CD8-positive, alpha-beta memory T cell (primary cell): ENCODE measurements at regions not wholly inside any gene's neighbourhood (a gene's known extent, or its start where the extent isn't known, plus 50 kb on each side); places are given as distances from the start of the nearest gene placed in this dataset.

Experiments
- CTCF ChIA-PET: fragments of 350-600 bp; sonication (Branson Sonifier 250); formaldehyde crosslinking; loops from one replicate; lab custom pipeline; 2021; ENCODE audit warnings: antibody characterized with exemption; lab: Charles Lee
- POLR2A ChIA-PET: fragments of 350-600 bp; sonication (Branson Sonifier 250); formaldehyde crosslinking; loops from one replicate; lab custom pipeline; 2021; ENCODE audit warnings: antibody characterized with exemption; lab: Charles Lee
- DNase-seq, 5 donors: peaks; one replicate each; pipeline versions ENCODE4 v3.0.0 to v3.0.0-alpha.2; 2020 to 2022; ENCODE audit warnings: mixed read lengths in 1 of 5
- H3K27ac ChIP-seq: one replicate; pipeline ENCODE4 v1.7.0; 2013; ENCODE audit warnings: low read depth, mild to moderate bottlenecking, low read length, moderate library complexity
- H3K27me3 ChIP-seq: 2 replicates; pipeline ENCODE4 v1.7.0; 2013; ENCODE audit warnings: low read length, mild to moderate bottlenecking; ENCODE audit not compliant: insufficient read depth, poor library complexity, severe bottlenecking
- H3K36me3 ChIP-seq: 2 replicates; pipeline ENCODE4 v1.7.0; 2013; ENCODE audit warnings: mild to moderate bottlenecking, low read length, moderate library complexity; ENCODE audit not compliant: insufficient read depth
- H3K4me1 ChIP-seq: 2 replicates; pipeline ENCODE4 v1.7.0; 2013; ENCODE audit warnings: mild to moderate bottlenecking, low read length, moderate library complexity; ENCODE audit not compliant: insufficient read depth
- H3K4me3 ChIP-seq: 2 replicates; pipeline ENCODE4 v1.7.0; 2013; ENCODE audit warnings: mild to moderate bottlenecking, low read length
- H3K9me3 ChIP-seq: 2 replicates; pipeline ENCODE4 v1.7.0; 2013; ENCODE audit warnings: mild to moderate bottlenecking, low read length
- H3K27ac Mint-ChIP-seq, 8 donors: one replicate each; pipeline ENCODE4 v1.8.0; 2020 to 2021; ENCODE audit warnings: mixed read lengths in 8 of 8, mild to moderate bottlenecking in 6 of 8, inconsistent platforms in 3 of 8, moderate library complexity in 3 of 8
- H3K27me3 Mint-ChIP-seq, 2 donors: one replicate each; pipeline ENCODE4 v1.8.0; 2020 to 2021; ENCODE audit warnings: mixed read lengths in 2 of 2, mild to moderate bottlenecking in 1 of 2, moderate library complexity in 1 of 2
- H3K36me3 Mint-ChIP-seq, 3 donors: one replicate each; pipeline ENCODE4 v1.8.0; 2020 to 2021; ENCODE audit warnings: mixed read lengths in 3 of 3, inconsistent platforms in 1 of 3, mild to moderate bottlenecking in 1 of 3
- H3K4me1 Mint-ChIP-seq, 3 donors: one replicate each; pipeline ENCODE4 v1.8.0; 2020 to 2021; ENCODE audit warnings: mixed read lengths in 3 of 3, inconsistent platforms in 1 of 3, mild to moderate bottlenecking in 1 of 3
- H3K4me3 Mint-ChIP-seq, 7 donors: one replicate each; pipeline ENCODE4 v1.8.0; 2020 to 2021; ENCODE audit warnings: mixed read lengths in 7 of 7, mild to moderate bottlenecking in 6 of 7, moderate library complexity in 4 of 7, inconsistent platforms in 2 of 7
- H3K9me3 Mint-ChIP-seq, 5 donors: one replicate each; pipeline ENCODE4 v1.8.0; 2020 to 2022; ENCODE audit warnings: mixed read lengths in 5 of 5, mild to moderate bottlenecking in 3 of 5, moderate library complexity in 2 of 5, inconsistent platforms in 1 of 5

GRCh38 chr5:27392716-27393115, 354.3 kb upstream of the CDH9 start:
- Mint-ChIP-seq H3K27me3 (no peaks in the 10 kb centered on the region), H3K4me1 (no peaks in the 10 kb centered on the region), H3K27ac (no peak overlapping the region), H3K9me3 (peaks cover 2 to 21% (median 12%) of the 10 kb centered on the region in 5 donors), H3K36me3 (no peaks in the 10 kb centered on the region), H3K4me3 (no peak overlapping the region)
- Histone ChIP-seq H3K27me3 (no peaks in the 10 kb centered on the region), H3K4me1 (no peaks in the 10 kb centered on the region), H3K9me3 (no peaks in the 10 kb centered on the region), H3K27ac (no peak overlapping the region), H3K36me3 (no peaks in the 10 kb centered on the region), H3K4me3 (no peak overlapping the region)
- DNase-seq: no peak
- ChIA-PET POLR2A (no interaction called here), CTCF (no interaction called here)

GRCh38 chr5:27389696-27390095, 351.3 kb upstream of the CDH9 start:
- no peak for DNase-seq
- CTCF ChIA-PET: no interaction called here

GRCh38 chr5:27388755-27389154, 350.4 kb upstream of the CDH9 start:
- ChIA-PET CTCF (no interaction called here), POLR2A (no interaction called here)
- Mint-ChIP-seq H3K4me1 (no peaks in the 10 kb centered on the region), H3K27me3 (no peaks in the 10 kb centered on the region), H3K4me3 (no peak overlapping the region), H3K9me3 (peaks cover 2 to 35% (median 16%) of the 10 kb centered on the region in 5 donors), H3K36me3 (no peaks in the 10 kb centered on the region), H3K27ac (no peak overlapping the region)
- Histone ChIP-seq H3K4me3 (no peak overlapping the region), H3K9me3 (no peaks in the 10 kb centered on the region), H3K27me3 (no peaks in the 10 kb centered on the region), H3K36me3 (no peaks in the 10 kb centered on the region), H3K27ac (no peak overlapping the region), H3K4me1 (no peaks in the 10 kb centered on the region)
- no peak for DNase-seq

More at GRCh38 chr5:27389696-27390095, 351.3 kb upstream of the CDH9 start:
- no peaks in the 10 kb centered on the region for H3K9me3 ChIP-seq
- no peaks in the 10 kb centered on the region for H3K27me3 ChIP-seq
- Mint-ChIP-seq H3K27me3 (no peaks in the 10 kb centered on the region), H3K9me3 (peaks cover 2 to 35% (median 18%) of the 10 kb centered on the region in 5 donors), H3K4me3 (no peak overlapping the region), H3K27ac (no peak overlapping the region), H3K4me1 (no peaks in the 10 kb centered on the region), H3K36me3 (no peaks in the 10 kb centered on the region)
- H3K4me3 ChIP-seq: no peak overlapping the region
- H3K27ac ChIP-seq: no peak overlapping the region
- POLR2A ChIA-PET: no interaction called here
- no peaks in the 10 kb centered on the region for H3K4me1 ChIP-seq
- H3K36me3 ChIP-seq: no peaks in the 10 kb centered on the region

GRCh38 chr5:27387535-27388073, 349.2 kb upstream of the CDH9 start:
- no peaks in the 10 kb centered on the region for H3K9me3 ChIP-seq
- H3K4me1 ChIP-seq: no peaks in the 10 kb centered on the region
- no peaks in the 10 kb centered on the region for H3K36me3 Mint-ChIP-seq
- no peaks in the 10 kb centered on the region for H3K4me1 Mint-ChIP-seq
- H3K27ac ChIP-seq: no peak overlapping the region
- H3K27ac Mint-ChIP-seq: no peak overlapping the region
- no peak overlapping the region for H3K4me3 ChIP-seq
- no peaks in the 10 kb centered on the region for H3K27me3 ChIP-seq
- POLR2A ChIA-PET: no interaction called here
- CTCF ChIA-PET: no interaction called here
- peaks cover 5 to 33% (median 13%) of the 10 kb centered on the region in 5 donors for H3K9me3 Mint-ChIP-seq
- no peaks in the 10 kb centered on the region for H3K36me3 ChIP-seq
- H3K4me3 Mint-ChIP-seq: no peak overlapping the region
- H3K27me3 Mint-ChIP-seq: no peaks in the 10 kb centered on the region
- DNase-seq: no peak

GRCh38 chr5:27381686-27382085, 343.3 kb upstream of the CDH9 start:
- Histone ChIP-seq H3K4me3 (no peak overlapping the region), H3K9me3 (no peaks in the 10 kb centered on the region), H3K36me3 (no peaks in the 10 kb centered on the region), H3K27ac (no peak overlapping the region), H3K4me1 (no peaks in the 10 kb centered on the region), H3K27me3 (no peaks in the 10 kb centered on the region)
- POLR2A ChIA-PET: no interaction called here
- H3K4me3 Mint-ChIP-seq: no peak overlapping the region
- no peaks in the 10 kb centered on the region for H3K36me3 Mint-ChIP-seq
- H3K27me3 Mint-ChIP-seq: no peaks in the 10 kb centered on the region
- CTCF ChIA-PET: no interaction called here
- H3K4me1 Mint-ChIP-seq: no peaks in the 10 kb centered on the region
- H3K27ac Mint-ChIP-seq: no peak overlapping the region
- H3K9me3 Mint-ChIP-seq: peaks cover 1 to 25% (median 4%) of the 10 kb centered on the region in 5 donors
- DNase-seq: no peak

- Mint-ChIP-seq H3K4me1 (no peaks in the 10 kb centered on the region), H3K27me3 (no peaks in the 10 kb centered on the region), H3K27ac (no peak overlapping the region), H3K4me3 (no peak overlapping the region), H3K36me3 (no peaks in the 10 kb centered on the region), H3K9me3 (peaks cover 1 to 31% (median 4%) of the 10 kb centered on the region in 5 donors)
- Histone ChIP-seq H3K36me3 (no peaks in the 10 kb centered on the region), H3K27ac (no peak overlapping the region), H3K9me3 (no peaks in the 10 kb centered on the region), H3K4me3 (no peak overlapping the region), H3K4me1 (no peaks in the 10 kb centered on the region), H3K27me3 (no peaks in the 10 kb centered on the region)
- CTCF ChIA-PET: no interaction called here
- DNase-seq: no peak
- POLR2A ChIA-PET: no interaction called here
Observed at GRCh38 chr5:27377626-27378025, 339.2 kb upstream of the CDH9 start.

GRCh38 chr5:27353970-27354369, 315.6 kb upstream of the CDH9 start:
- H3K4me3 ChIP-seq: no peak overlapping the region
- ChIA-PET POLR2A (no interaction called here), CTCF (no interaction called here)
- no peaks in the 10 kb centered on the region for H3K27me3 ChIP-seq
- Mint-ChIP-seq H3K27me3 (no peaks in the 10 kb centered on the region), H3K4me3 (no peak overlapping the region), H3K36me3 (no peaks in the 10 kb centered on the region), H3K27ac (no peak overlapping the region), H3K4me1 (no peaks in the 10 kb centered on the region), H3K9me3 (peaks cover 0 to 35% (median 12%) of the 10 kb centered on the region in 5 donors)
- no peaks in the 10 kb centered on the region for H3K4me1 ChIP-seq
- H3K9me3 ChIP-seq: no peaks in the 10 kb centered on the region
- no peak overlapping the region for H3K27ac ChIP-seq
- no peak for DNase-seq
- H3K36me3 ChIP-seq: no peaks in the 10 kb centered on the region

GRCh38 chr5:27353540-27353939, 315.2 kb upstream of the CDH9 start:
- POLR2A ChIA-PET: no interaction called here
- no peak for DNase-seq
- CTCF ChIA-PET: no interaction called here
- no peak overlapping the region for H3K27ac Mint-ChIP-seq
- no peaks in the 10 kb centered on the region for H3K36me3 Mint-ChIP-seq
- H3K4me1 Mint-ChIP-seq: no peaks in the 10 kb centered on the region
- Histone ChIP-seq H3K4me3 (no peak overlapping the region), H3K27me3 (no peaks in the 10 kb centered on the region), H3K9me3 (no peaks in the 10 kb centered on the region), H3K27ac (no peak overlapping the region), H3K4me1 (no peaks in the 10 kb centered on the region), H3K36me3 (no peaks in the 10 kb centered on the region)
- H3K27me3 Mint-ChIP-seq: no peaks in the 10 kb centered on the region
- peaks cover 0 to 36% (median 13%) of the 10 kb centered on the region in 5 donors for H3K9me3 Mint-ChIP-seq
- no peak overlapping the region for H3K4me3 Mint-ChIP-seq

GRCh38 chr5:27341342-27341741, 303.0 kb upstream of the CDH9 start:
- no peak for DNase-seq
- POLR2A ChIA-PET: no interaction called here
- no peak overlapping the region for H3K27ac Mint-ChIP-seq
- H3K9me3 Mint-ChIP-seq: peaks cover 11 to 31% (median 15%) of the 10 kb centered on the region in 5 donors
- no peak overlapping the region for H3K4me3 Mint-ChIP-seq
- H3K36me3 Mint-ChIP-seq: no peaks in the 10 kb centered on the region
- Histone ChIP-seq H3K4me3 (no peak overlapping the region), H3K4me1 (no peaks in the 10 kb centered on the region), H3K36me3 (no peaks in the 10 kb centered on the region), H3K27me3 (no peaks in the 10 kb centered on the region), H3K27ac (no peak overlapping the region), H3K9me3 (no peaks in the 10 kb centered on the region)
- H3K4me1 Mint-ChIP-seq: no peaks in the 10 kb centered on the region
- H3K27me3 Mint-ChIP-seq: no peaks in the 10 kb centered on the region
- CTCF ChIA-PET: no interaction called here
